Limb (tissue), 2 donors: ENCODE measurements at regions not wholly inside any gene's neighbourhood (a gene's known extent, or its start where the extent isn't known, plus 50 kb on each side); places are given as distances from the start of the nearest gene placed in this dataset.
"Not testable (repeated sequence)": the region's sequence is repeated elsewhere in the genome, so short reads cannot be mapped to it uniquely, and the experiment has no call there.

ENCODE experiments used
- DNase-seq, 2 donors: peaks; one replicate each; pipeline ENCODE4 v3.0.0-alpha.2; 2016; ENCODE audit errors: extremely low spot score in 2 of 2

DNA sequence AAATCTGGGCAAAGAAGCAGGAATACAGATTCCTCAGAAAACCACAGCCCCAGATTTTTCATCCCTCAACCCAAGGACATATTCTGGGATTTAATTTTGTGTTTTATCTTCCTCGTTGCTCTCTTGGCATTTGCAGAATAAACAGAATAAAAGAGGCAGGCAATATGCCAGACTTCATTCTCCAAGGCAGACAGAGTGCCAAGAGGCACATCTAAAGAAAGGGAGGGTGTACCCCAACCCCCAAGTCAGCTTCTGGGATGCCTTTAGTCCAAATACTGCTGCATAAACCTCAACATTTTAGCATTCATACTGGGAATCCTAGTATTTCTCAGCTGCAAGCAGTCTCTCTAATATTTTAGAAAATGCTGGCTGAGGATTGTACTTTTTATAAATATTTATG, 629.2 kb downstream of the KLHL13 start:
- DNase-seq: no peak

DNA sequence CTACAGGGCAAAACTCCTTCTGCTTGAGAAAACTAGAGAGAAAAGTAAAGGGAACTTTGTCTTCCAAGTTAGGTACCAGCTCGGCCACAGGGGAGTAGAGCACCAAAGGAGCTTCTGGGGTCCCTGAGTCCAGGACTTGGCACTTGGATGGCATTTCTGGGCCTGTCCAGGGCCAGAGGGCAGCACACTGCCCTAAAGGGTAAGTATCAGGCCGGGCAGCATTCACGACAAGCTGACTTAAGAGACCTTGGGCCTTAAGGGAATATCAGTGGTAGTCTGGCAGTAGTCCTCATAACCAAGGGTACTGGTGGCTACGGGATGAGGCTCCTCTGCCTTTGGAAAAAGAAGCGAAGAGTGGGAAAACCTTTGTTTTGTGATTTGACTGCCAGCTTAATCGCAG, 632.7 kb downstream of the KLHL13 start:
- DNase-seq: no peak

GRCh38 chrX:117458243-117458968, 658.2 kb downstream of the KLHL13 start:
- DNase-seq: no peak

- no peak for DNase-seq
Measured at GRCh38 chrX:117455787-117456186, 660.8 kb downstream of the KLHL13 start.

DNA sequence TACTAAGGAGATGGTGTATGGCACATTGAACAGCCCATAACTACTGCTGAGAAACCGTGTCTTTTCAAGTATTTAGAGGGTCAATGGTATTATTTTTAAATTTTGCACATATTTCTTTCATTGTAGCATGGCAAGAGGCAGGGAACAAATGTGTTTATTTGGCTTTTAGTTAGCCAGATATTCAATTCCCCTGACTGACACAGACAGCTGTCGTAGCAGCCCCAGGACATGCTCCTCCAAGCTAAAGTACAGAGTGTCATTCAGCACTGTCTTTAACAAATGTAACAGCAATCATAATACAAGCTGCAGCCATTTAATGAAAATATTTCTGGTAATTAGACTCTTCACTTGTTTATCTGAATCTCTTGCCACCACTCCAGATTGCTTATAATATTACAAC, 687.1 kb downstream of the KLHL13 start:
- no peak for DNase-seq

GRCh38 chrX:117407449-117408150, 709.0 kb downstream of the KLHL13 start:
- no peak for DNase-seq

DNA sequence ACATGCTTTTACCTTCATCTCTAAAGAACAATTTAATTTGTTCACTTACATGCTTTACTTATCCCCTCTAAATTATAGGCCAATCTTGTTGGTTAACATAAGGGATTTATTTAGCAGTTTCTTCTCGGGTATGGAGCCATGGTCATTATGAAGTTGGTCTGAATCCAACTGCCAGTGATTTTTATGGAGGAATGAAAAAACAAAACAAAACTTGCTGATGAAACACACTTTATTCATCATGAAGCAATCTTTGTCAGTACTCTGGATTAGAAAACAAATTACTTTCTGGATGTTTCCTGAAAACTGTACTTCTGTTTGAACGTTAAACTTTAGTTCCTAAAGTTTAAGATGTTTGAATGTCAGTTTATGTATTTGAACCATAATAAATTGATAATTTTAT, 715.8 kb downstream of the KLHL13 start:
- no peak for DNase-seq

DNA sequence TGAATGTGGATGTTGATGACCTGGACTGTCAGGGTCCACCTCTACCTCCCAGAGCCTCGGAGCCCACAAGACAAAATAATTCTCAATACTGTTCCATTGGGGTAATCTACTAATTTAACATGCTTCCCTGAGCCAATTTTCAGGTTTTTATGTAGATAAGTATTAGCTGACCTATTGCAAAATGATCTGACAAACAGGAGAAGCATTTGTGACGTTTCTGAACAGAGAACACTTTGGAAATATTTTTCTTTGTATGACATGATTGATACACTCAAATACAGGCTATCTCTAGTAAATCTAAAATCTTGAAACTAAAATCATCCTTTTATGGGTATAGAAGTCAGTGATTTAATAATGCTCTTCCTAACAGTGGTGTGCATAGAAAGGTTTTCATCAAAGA, 716.6 kb downstream of the KLHL13 start:
- DNase-seq: no peak

DNA sequence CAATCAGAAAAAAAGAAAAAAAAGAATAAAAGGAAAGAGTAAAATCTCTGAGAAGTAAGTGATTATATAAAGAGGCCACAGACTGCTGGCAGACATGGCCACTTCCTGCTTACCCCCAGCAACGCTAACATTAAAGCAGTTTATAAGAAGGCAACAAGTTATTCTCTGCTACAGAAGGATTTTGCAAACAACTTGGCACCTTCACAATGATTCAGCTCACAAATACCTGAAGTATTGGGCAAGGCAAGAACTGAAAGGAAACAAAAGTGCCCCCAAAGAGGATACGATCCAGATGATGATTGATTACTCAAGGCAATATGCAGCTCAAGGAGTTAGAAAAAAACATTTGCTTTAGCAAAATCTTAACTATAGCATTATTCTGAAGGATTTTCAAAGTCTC, 718.8 kb downstream of the KLHL13 start:
- no peak for DNase-seq

DNA sequence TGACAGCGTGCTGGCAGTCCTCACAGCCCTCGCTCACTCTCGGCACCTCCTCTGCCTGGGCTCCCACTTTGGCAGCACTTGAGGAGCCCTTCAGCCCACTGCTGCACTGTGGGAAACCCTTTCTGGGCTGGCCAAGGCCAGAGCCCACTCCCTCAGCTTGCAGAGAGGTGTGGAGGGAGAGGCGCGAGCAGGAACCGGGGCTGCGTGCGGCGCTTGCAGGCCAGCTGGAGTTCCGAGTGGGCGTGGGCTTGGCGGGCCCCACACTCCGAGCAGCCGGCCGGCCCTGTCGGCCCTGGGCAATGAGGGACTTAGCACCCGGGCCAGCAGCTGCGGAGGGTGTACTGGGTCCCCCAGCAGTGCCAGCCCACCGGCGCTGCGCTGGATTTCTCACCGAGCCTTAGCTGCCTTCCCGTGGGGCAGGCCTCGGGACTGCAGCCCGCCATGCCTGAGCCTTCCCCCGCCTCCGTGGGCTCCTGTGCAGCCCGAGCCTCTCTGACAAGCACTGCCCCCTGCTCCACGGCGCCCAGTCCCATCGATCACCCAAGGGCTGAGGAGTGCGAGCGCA, 722.0 kb downstream of the KLHL13 start:
- not testable (repeated sequence) for DNase-seq

GRCh38 chrX:117392360-117392759, 724.2 kb downstream of the KLHL13 start:
- DNase-seq: not testable (repeated sequence)

DNA sequence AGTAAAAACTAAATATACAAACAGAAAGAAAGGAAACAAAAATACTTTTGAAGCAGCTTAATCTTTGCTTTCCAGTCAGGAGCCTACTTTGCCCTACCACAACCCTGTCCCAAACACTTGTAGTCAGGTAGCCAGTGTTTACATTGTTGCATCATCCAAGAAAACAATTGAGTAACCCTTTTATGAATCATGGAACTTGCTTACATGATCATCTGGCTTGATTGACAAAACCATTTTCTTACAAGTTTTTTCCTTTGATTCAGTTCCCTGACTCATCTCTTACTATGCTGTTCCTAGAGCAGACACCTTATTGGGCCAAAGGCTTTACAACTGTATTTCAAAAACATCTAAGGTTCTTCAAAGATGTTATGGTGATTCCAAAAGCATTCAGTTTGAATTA, 740.1 kb downstream of the KLHL13 start:
- no peak for DNase-seq

GRCh38 chrX:117335209-117335608, 781.4 kb downstream of the KLHL13 start:
- no peak for DNase-seq

DNA sequence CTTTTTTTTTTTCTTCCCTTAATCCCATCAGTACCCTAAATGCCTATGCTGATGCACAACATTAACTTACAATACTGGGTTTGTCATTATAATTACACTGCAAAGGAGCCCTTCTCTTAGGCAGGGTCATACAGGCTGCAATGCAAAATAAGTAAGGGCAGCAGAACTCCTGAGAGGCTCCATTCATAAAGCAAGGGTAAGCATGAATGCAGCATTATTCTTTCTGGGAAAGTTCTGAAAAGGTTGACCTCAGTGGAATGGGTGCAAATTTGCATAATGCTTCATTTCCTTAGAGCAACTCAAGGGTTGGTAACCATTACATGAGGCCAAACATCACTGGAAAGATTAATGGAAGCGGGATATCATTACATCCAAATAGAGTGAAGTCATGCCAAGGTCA, 789.2 kb downstream of the KLHL13 start:
- DNase-seq: no peak

DNA sequence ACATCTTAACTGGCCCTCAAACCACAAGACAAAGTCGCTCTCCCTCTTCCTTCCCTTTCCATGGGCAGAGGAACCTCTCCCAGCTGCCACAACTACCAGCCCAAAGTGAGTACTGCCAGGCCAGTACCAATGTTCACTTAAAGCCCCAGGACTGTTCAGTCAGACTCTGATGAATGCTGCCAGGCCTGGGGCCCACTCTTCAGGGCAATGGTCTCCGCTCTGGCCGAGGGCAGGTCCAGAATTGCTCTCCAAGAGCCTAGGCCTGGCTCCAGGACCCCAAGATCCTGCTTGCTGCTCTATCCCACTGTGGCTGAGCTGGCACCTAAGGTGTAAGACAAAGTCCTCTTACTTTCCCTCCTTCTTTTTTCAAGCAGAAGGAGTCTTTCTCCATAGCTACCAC, 790.9 kb downstream of the KLHL13 start:
- DNase-seq: no peak

GRCh38 chrX:117305168-117305766, 811.3 kb downstream of the KLHL13 start:
- no peak for DNase-seq

DNA sequence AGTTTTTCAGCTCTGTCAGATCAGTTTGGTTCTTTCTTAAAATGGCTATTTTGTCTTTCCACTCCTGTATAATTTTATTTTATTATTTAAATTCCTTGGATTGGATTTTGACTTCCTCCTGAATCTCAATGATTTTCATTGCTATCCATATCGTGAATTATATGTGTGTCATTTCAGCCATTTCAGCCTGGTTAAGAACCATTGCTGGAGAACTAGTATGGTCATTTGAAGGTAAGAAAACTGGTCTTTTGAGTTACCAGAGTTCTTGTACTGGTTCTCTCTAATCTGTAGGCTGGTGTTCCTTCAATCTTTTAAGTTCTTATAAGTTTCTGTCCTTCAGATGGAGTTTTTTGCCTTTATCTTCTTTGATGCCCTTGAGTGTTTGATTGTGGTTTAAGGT, 815.5 kb downstream of the KLHL13 start:
- DNase-seq: no peak

- no peak for DNase-seq
Measured at GRCh38 chrX:117291760-117292159, 824.9 kb downstream of the KLHL13 start.

DNA sequence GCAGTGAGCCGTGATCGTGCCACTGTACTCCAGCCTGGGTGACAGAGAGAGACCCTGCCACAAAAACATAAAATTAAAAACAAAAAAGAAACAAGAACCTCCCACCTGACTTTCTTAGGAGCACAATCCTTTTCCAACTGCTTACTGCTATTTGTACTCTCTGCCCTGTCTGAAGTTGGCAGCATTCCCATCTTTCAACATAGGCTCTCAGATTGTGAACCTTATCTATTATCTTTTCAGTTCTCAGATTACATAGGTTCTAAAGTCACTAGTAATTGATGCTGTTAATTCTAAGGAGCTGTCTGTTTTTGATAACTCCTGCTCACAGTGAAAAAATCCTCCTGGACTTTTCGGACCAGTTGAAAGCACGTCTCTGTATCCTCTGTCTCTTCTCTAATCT, 812.2 kb upstream of the CT83 start:
- no peak for DNase-seq
